Kidney epithelial cell (primary cell): ENCODE measurements at regions not wholly inside any gene's neighbourhood (a gene's known extent, or its start where the extent isn't known, plus 50 kb on each side); places are given as distances from the start of the nearest gene placed in this dataset.

Experiments
- DNase-seq: peaks from one replicate; pipeline ENCODE4 v3.0.0-alpha.2; 2010; ENCODE audit warnings: low read depth
- H3K27me3 ChIP-seq: 2 replicates; pipeline ENCODE4 v1.6.0; 2011; ENCODE audit warnings: low read length; ENCODE audit not compliant: control insufficient read depth, insufficient read depth
- H3K36me3 ChIP-seq: 2 replicates; pipeline ENCODE4 v1.5.1; 2011; ENCODE audit warnings: low read length; ENCODE audit not compliant: control insufficient read depth, insufficient read depth
- H3K4me3 ChIP-seq: 2 replicates; pipeline ENCODE4 v1.5.1; 2011; ENCODE audit warnings: low read depth, mild to moderate bottlenecking, control low read depth, low read length
- TF ChIP-seq, protein P1 (sequence below): IDR thresholded peaks from 2 replicates; pipeline ENCODE4 v1.5.1; 2011; ENCODE audit warnings: mild to moderate bottlenecking, moderate library complexity, low read length, control low read depth, inconsistent platforms; ENCODE audit not compliant: insufficient read depth, poor library complexity, severe bottlenecking

DNA sequence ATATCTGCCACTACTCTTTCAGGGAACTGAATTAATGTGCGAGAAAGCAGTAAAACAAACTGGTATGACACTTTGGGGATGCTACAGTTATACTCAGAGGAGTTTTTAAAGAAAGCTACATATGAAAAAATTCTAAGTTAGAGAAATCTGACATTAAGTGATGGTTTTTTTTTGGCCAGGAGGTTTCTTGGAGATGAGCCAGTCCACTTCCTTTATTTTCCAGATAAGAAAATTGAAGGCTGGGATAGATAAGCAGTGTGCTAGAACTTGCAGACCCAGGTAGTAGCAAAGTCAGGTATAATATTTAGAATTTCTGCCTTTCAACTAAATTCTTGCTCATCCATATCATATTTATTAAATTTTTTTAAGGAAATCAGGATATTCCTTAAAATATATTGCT, 106.8 kb downstream of the FAT4 start:
- no peak for DNase-seq
- H3K4me3 ChIP-seq: no peak overlapping the region
- H3K27me3 ChIP-seq: no peaks in the 10 kb centered on the region
- H3K36me3 ChIP-seq: no peaks in the 10 kb centered on the region
- TF ChIP-seq, protein P1, sequence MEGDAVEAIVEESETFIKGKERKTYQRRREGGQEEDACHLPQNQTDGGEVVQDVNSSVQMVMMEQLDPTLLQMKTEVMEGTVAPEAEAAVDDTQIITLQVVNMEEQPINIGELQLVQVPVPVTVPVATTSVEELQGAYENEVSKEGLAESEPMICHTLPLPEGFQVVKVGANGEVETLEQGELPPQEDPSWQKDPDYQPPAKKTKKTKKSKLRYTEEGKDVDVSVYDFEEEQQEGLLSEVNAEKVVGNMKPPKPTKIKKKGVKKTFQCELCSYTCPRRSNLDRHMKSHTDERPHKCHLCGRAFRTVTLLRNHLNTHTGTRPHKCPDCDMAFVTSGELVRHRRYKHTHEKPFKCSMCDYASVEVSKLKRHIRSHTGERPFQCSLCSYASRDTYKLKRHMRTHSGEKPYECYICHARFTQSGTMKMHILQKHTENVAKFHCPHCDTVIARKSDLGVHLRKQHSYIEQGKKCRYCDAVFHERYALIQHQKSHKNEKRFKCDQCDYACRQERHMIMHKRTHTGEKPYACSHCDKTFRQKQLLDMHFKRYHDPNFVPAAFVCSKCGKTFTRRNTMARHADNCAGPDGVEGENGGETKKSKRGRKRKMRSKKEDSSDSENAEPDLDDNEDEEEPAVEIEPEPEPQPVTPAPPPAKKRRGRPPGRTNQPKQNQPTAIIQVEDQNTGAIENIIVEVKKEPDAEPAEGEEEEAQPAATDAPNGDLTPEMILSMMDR: no peak

GRCh38 chr4:125423124-125423523, 108.4 kb downstream of the FAT4 start:
- Histone ChIP-seq H3K27me3 (no peaks in the 10 kb centered on the region), H3K4me3 (no peak overlapping the region), H3K36me3 (no peaks in the 10 kb centered on the region)
- TF ChIP-seq, protein P1: no peak
- no peak for DNase-seq

DNA sequence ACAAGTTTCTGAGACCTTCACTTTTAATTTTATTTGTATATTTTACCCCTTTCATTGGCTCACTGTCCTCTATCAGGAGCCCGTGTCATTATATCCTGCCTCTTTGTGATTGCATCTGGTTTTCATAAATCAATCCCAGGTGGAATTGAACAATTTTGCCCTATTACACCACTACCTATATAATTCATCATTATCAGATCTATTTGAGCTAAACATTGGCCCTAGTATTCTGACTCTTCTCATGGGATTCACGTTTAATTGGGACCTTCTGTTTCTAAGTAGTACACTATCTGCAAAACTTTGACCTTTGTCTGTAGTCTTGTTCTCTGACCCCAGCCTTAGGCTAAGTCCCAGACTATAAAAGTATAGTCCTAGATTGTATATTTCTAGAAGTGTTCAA, 114.1 kb downstream of the FAT4 start:
- no peak for DNase-seq
- H3K36me3 ChIP-seq: no peaks in the 10 kb centered on the region
- TF ChIP-seq, protein P1: no peak
- H3K27me3 ChIP-seq: no peaks in the 10 kb centered on the region
- H3K4me3 ChIP-seq: no peak overlapping the region

GRCh38 chr4:125430086-125430485, 115.3 kb downstream of the FAT4 start:
- Histone ChIP-seq H3K4me3 (no peak overlapping the region), H3K27me3 (no peaks in the 10 kb centered on the region), H3K36me3 (no peaks in the 10 kb centered on the region)
- TF ChIP-seq, protein P1: no peak
- DNase-seq: no peak

GRCh38 chr4:125432078-125432477, 117.3 kb downstream of the FAT4 start:
- H3K36me3 ChIP-seq: no peaks in the 10 kb centered on the region
- DNase-seq: no peak
- H3K27me3 ChIP-seq: no peaks in the 10 kb centered on the region
- TF ChIP-seq, protein P1: no peak
- H3K4me3 ChIP-seq: no peak overlapping the region

- Histone ChIP-seq H3K36me3 (no peaks in the 10 kb centered on the region), H3K27me3 (no peaks in the 10 kb centered on the region), H3K4me3 (no peak overlapping the region)
- DNase-seq: no peak
- TF ChIP-seq, protein P1: no peak
Observed at GRCh38 chr4:125433453-125433852, 118.7 kb downstream of the FAT4 start.
